ENCODE measurements at regions not wholly inside any gene's neighbourhood (a gene's known extent, or its start where the extent isn't known, plus 50 kb on each side); places are given as distances from the start of the nearest gene placed in this dataset.

GRCh38 chr4:170398218-170398617 is 308.5 kb upstream of the AADAT start:
- Histone ChIP-seq H3K4me1 (ENCODE audit: control insufficient read depth in 5 of 5, insufficient read depth in 5 of 5, low read length in 5 of 5) (no peaks in the 10 kb centered on the region), H3K9ac (ENCODE audit: insufficient read depth in 1 of 2, low read length in 2 of 2) (no peak overlapping the region), H3K4me3 (no peak overlapping the region), H3K27ac (ENCODE audit: low read depth in 1 of 2, low read length in 1 of 2) (no peak overlapping the region), H3K9me3 (ENCODE audit: control insufficient read depth in 4 of 4, insufficient read depth in 3 of 4, low read length in 3 of 4) (no peaks in the 10 kb centered on the region), H3K36me3 (ENCODE audit: control insufficient read depth in 4 of 4, insufficient read depth in 4 of 4, low read length in 4 of 4) (no peaks in the 10 kb centered on the region), H3K27me3 (ENCODE audit: control insufficient read depth in 3 of 3, insufficient read depth in 3 of 3, low read length in 2 of 3) (no peaks in the 10 kb centered on the region)
- no peak for ATAC-seq (ENCODE audit: insufficient read depth, low FRiP score)
- TF ChIP-seq CTCF (IDR thresholded peaks at IDR 0.05; ENCODE audit: control extremely low read depth, extremely low read depth) = no peak
- no peak for DNase-seq

GRCh38 chr4:170395773-170396172 is 306.0 kb upstream of the AADAT start:
- no peak overlapping the region for H3K9ac ChIP-seq (ENCODE audit: insufficient read depth in 1 of 2, low read length in 2 of 2)
- H3K4me1 ChIP-seq (ENCODE audit: control insufficient read depth in 5 of 5, insufficient read depth in 5 of 5, low read length in 5 of 5) = no peaks in the 10 kb centered on the region
- no peak for ATAC-seq (ENCODE audit: insufficient read depth, low FRiP score)

DNA sequence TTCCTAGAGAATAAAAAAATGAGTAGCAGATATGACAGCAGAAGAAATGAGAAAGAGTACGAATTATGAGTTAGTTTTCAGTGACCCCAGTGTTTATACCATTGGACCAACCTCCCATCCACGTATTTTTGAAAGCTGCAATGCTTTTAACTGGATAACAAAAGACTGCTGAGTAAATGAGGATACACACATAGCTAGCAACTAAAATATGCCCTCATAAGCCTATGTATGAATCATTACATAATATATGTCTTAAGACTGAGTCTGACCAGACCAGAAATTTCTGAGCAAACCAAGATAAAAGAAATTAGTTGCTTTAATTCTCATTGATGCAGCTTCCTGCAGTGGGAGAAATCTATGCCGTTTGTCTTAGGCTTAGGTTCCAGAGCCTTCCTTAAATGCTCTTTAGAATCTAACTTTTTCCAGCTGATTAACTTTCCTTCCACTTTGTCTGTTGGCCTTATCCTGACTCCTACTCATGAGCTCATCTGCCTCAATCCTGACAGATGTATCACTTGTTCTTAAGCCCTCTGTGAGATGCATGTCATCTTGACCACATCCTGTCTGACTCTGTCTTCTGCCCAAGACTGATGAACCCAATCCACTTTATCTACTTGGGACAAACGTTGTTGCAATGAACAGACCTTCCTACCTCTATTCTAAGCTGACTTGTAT is 301.4 kb upstream of the AADAT start:
- Histone ChIP-seq H3K4me1 (ENCODE audit: control insufficient read depth in 5 of 5, insufficient read depth in 5 of 5, low read length in 5 of 5) (no peaks in the 10 kb centered on the region), H3K4me3 (no peak overlapping the region), H3K36me3 (ENCODE audit: control insufficient read depth in 4 of 4, insufficient read depth in 4 of 4, low read length in 4 of 4) (no peaks in the 10 kb centered on the region), H3K9ac (ENCODE audit: insufficient read depth in 1 of 2, low read length in 2 of 2) (no peak overlapping the region), H3K27ac (ENCODE audit: low read depth in 1 of 2, low read length in 1 of 2) (no peak overlapping the region), H3K9me3 (ENCODE audit: control insufficient read depth in 4 of 4, insufficient read depth in 3 of 4, low read length in 3 of 4) (peaks cover 0 to 3% (median 0%) of the 10 kb centered on the region in 4 donors), H3K27me3 (ENCODE audit: control insufficient read depth in 3 of 3, insufficient read depth in 3 of 3, low read length in 2 of 3) (no peaks in the 10 kb centered on the region)
- no peak for TF ChIP-seq CTCF (IDR thresholded peaks at IDR 0.05; ENCODE audit: control extremely low read depth, extremely low read depth)
- WGBS, 2 donors = 60 to 72% methylated on average over 4 of the region's 4 CpGs
- ATAC-seq (ENCODE audit: insufficient read depth, low FRiP score) (no peak), DNase-seq (no peak)

More at GRCh38 chr4:170395773-170396172, 306.0 kb upstream of the AADAT start:
- Histone ChIP-seq H3K9me3 (ENCODE audit: control insufficient read depth in 4 of 4, insufficient read depth in 3 of 4, low read length in 3 of 4) (peaks cover 0 to 3% (median 0%) of the 10 kb centered on the region in 4 donors), H3K4me3 (no peak overlapping the region), H3K36me3 (ENCODE audit: control insufficient read depth in 4 of 4, insufficient read depth in 4 of 4, low read length in 4 of 4) (no peaks in the 10 kb centered on the region), H3K27me3 (ENCODE audit: control insufficient read depth in 3 of 3, insufficient read depth in 3 of 3, low read length in 2 of 3) (no peaks in the 10 kb centered on the region), H3K27ac (ENCODE audit: low read depth in 1 of 2, low read length in 1 of 2) (no peak overlapping the region)
- no peak for DNase-seq
- 76 to 92% methylated on average over 2 of the region's 2 CpGs for WGBS, 2 donors
- TF ChIP-seq CTCF (IDR thresholded peaks at IDR 0.05; ENCODE audit: control extremely low read depth, extremely low read depth) = no peak

DNA sequence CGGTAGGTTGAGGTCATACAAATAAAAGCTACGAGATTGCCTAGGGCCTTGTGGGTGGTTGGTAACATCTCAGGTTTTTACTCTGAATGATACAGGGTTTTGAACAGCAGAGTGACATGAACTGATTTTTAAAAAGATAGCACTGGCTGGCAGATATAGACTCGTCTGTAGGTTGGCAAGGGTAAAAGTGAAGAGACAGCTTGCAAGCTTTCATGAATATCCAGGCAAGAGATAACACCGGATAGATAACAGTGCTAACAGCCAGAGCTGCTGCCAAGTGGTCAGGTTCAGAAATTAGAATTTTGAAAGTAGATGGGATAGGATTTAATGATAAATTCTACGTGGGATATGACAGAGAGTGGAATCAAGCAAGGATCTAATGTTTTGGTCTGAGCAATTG is 299.7 kb upstream of the AADAT start:
- Histone ChIP-seq H3K36me3 (ENCODE audit: control insufficient read depth in 4 of 4, insufficient read depth in 4 of 4, low read length in 4 of 4) (no peaks in the 10 kb centered on the region), H3K4me1 (ENCODE audit: control insufficient read depth in 5 of 5, insufficient read depth in 5 of 5, low read length in 5 of 5) (no peaks in the 10 kb centered on the region), H3K27me3 (ENCODE audit: control insufficient read depth in 3 of 3, insufficient read depth in 3 of 3, low read length in 2 of 3) (no peaks in the 10 kb centered on the region), H3K9ac (ENCODE audit: insufficient read depth in 1 of 2, low read length in 2 of 2) (no peak overlapping the region), H3K4me3 (no peak overlapping the region), H3K27ac (ENCODE audit: low read depth in 1 of 2, low read length in 1 of 2) (no peak overlapping the region), H3K9me3 (ENCODE audit: control insufficient read depth in 4 of 4, insufficient read depth in 3 of 4, low read length in 3 of 4) (peaks cover 0 to 5% (median 0%) of the 10 kb centered on the region in 4 donors)
- no peak for ATAC-seq (ENCODE audit: insufficient read depth, low FRiP score)
- 47 to 48% methylated on average over 5 of the region's 5 CpGs for WGBS, 2 donors
- TF ChIP-seq CTCF (IDR thresholded peaks at IDR 0.05; ENCODE audit: control extremely low read depth, extremely low read depth) = no peak
- no peak for DNase-seq
